ENCODE measurements at regions not wholly inside any gene's neighbourhood (a gene's known extent, or its start where the extent isn't known, plus 50 kb on each side); places are given as distances from the start of the nearest gene placed in this dataset.

DNA sequence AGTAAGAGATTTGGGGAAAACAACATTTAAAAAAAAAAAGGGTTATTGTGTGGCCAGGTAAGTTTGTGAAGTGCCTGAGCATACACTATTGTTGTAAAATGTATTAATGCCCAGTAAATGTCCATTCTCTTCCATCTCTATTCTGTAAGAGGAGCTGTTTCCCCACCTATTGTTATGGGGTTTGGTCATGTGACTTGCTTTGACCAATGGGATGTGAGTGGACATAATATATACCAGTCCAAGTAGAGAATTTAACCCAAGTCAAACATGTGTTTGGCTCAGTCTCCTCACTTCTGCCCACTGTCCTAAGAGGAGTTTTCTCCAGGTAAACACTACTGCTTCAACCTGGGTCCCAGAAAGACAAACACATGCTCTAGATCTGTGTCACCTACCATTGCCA lies 377.1 kb downstream of the FOXA2 start:
- TF ChIP-seq NFYB (IDR thresholded peaks at IDR 0.05; ENCODE audit: extremely low read depth, insufficient read length) (peak; percentile 77), RBM25 (IDR thresholded peaks at IDR 0.05; ENCODE audit: low read depth, low read length, severe bottlenecking) (peak; percentile 43), PTBP1 (IDR thresholded peaks at IDR 0.05; ENCODE audit: low read depth, low read length) (no peak), ZNF780A (CRISPR knock-in tag; IDR thresholded peaks at IDR 0.05) (no peak), C11orf30 (IDR thresholded peaks at IDR 0.05; ENCODE audit: low read depth) (no peak), RAD51 (IDR thresholded peaks at IDR 0.05; ENCODE audit: borderline replicate concordance, low read depth) (peak; percentile 44; the same call in 1 of the 2 replicates)
- TF ChIP-seq, protein P1, sequence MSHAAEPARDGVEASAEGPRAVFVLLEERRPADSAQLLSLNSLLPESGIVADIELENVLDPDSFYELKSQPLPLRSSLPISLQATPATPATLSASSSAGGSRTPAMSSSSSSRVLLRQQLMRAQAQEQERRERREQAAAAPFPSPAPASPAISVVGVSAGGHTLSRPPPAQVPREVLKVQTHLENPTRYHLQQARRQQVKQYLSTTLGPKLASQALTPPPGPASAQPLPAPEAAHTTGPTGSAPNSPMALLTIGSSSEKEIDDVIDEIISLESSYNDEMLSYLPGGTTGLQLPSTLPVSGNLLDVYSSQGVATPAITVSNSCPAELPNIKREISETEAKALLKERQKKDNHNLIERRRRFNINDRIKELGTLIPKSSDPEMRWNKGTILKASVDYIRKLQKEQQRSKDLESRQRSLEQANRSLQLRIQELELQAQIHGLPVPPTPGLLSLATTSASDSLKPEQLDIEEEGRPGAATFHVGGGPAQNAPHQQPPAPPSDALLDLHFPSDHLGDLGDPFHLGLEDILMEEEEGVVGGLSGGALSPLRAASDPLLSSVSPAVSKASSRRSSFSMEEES (CRISPR knock-in tag; IDR thresholded peaks at IDR 0.05), result peak; percentile 67
- TF ChIP-seq, protein P2, sequence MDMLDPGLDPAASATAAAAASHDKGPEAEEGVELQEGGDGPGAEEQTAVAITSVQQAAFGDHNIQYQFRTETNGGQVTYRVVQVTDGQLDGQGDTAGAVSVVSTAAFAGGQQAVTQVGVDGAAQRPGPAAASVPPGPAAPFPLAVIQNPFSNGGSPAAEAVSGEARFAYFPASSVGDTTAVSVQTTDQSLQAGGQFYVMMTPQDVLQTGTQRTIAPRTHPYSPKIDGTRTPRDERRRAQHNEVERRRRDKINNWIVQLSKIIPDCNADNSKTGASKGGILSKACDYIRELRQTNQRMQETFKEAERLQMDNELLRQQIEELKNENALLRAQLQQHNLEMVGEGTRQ (CRISPR knock-in tag; IDR thresholded peaks at IDR 0.05), result peak; percentile 23; the same call in 1 of the 2 replicates
- POLR2A ChIA-PET, result interaction anchor here (0.8 kb wide), 1 partner anchor 379 kb away, joined by 3 read pairs; no protein-coding TSS in a partner anchor
- ATAC-seq, result no peak
- no peaks in the 10 kb centered on the region for H3K27me3 ChIP-seq (ENCODE audit: control insufficient read depth in 2 of 2, insufficient read depth in 2 of 2, low read length in 2 of 2)
- no peaks in the 10 kb centered on the region for H3K9me3 ChIP-seq (replicated peaks; ENCODE audit: control insufficient read depth, insufficient read depth, low read depth, low read length)
- in situ Hi-C loops (cut with MboI), result no loop called here
- H3K79me2 ChIP-seq (ENCODE audit: control insufficient read depth, insufficient read depth, low read length), result no peaks in the 10 kb centered on the region
- no peaks in the 10 kb centered on the region for H3K4me1 ChIP-seq (replicated peaks in 1 of 2; ENCODE audit: control insufficient read depth in 2 of 2, insufficient read depth in 2 of 2, low read length in 2 of 2)
- intact Hi-C loops (cut with micrococcal nuclease), result no loop called here
- no peaks in the 10 kb centered on the region for H3K36me3 ChIP-seq (ENCODE audit: control insufficient read depth, insufficient read depth, low read length)
- no TSS peak for BruUV-seq (replicated peaks)
- no peak overlapping the region for H3K27ac ChIP-seq (ENCODE audit: extremely low read depth, low read depth, low read length)
- CTCF ChIA-PET (ENCODE audit: low intra/inter-chr PET ratio), result no interaction called here
- no peak for FAIRE-seq
- no peak overlapping the region for H3K4me3 ChIP-seq
- no peak overlapping the region for H3K4me2 ChIP-seq (ENCODE audit: insufficient read depth, low read length)
- no peaks in the 10 kb centered on the region for H4K20me1 ChIP-seq (replicated peaks; ENCODE audit: control insufficient read depth, insufficient read depth, low read length)
- no peak overlapping the region for H2AFZ ChIP-seq (ENCODE audit: low read depth, low read length)
- DNase-seq (ENCODE audit: extremely low read depth in 1 of 4, low spot score in 3 of 4), result peak in 3 of 4 experiments; percentile 6 to 30 (median 26)
- no peak overlapping the region for H3K9ac ChIP-seq (ENCODE audit: insufficient read depth in 1 of 2, low read depth in 2 of 2, low read length in 2 of 2)
- H3K9me1 ChIP-seq (ENCODE audit: control insufficient read depth, insufficient read depth, low read length), result no peaks in the 10 kb centered on the region

All from K562 (cell line).